C4-2B (cell line): ENCODE measurements at regions not wholly inside any gene's neighbourhood (a gene's known extent, or its start where the extent isn't known, plus 50 kb on each side); places are given as distances from the start of the nearest gene placed in this dataset.

Experiments
- CTCF ChIP-seq: fragments of 450-650 bp; conservative IDR thresholded peaks from 2 replicates; pipeline ENCODE4 v1.5.1; 2017; ENCODE audit warnings: mild to moderate bottlenecking
- ZFX ChIP-seq: fragments of 450-650 bp; IDR thresholded peaks from 2 replicates; pipeline ENCODE4 v1.6.1; 2017

- TF ChIP-seq CTCF (no peak), ZFX (no peak)
Measured at GRCh38 chr6:163935158-163935762, 520.7 kb downstream of the QKI start.
